ENCODE measurements at regions not wholly inside any gene's neighbourhood (a gene's known extent, or its start where the extent isn't known, plus 50 kb on each side); places are given as distances from the start of the nearest gene placed in this dataset.

GRCh38 chr20:12219798-12220197, 302.1 kb downstream of the BTBD3 start:
- TF ChIP-seq CTCF (IDR thresholded peaks at IDR 0.05 in 8 of 11, conservative IDR thresholded peaks at IDR 0.05 in 3 of 11), result no peak
- TF ChIP-seq POLR2AphosphoS5 (IDR thresholded peaks at IDR 0.05), result no peak
- no peak for TF ChIP-seq POLR2A (IDR thresholded peaks at IDR 0.05)
